ENCODE measurements at regions not wholly inside any gene's neighbourhood (a gene's known extent, or its start where the extent isn't known, plus 50 kb on each side); places are given as distances from the start of the nearest gene placed in this dataset.

- no peaks in the 10 kb centered on the region for H3K79me2 ChIP-seq (ENCODE audit: insufficient read depth, low read length)
- FAIRE-seq (no peak), DNase-seq (ENCODE audit: low read depth) (no peak)
- no peaks in the 10 kb centered on the region for H3K36me3 Mint-ChIP-seq (ENCODE audit: low read depth, unreplicated experiment)
- no peaks in the 10 kb centered on the region for H3K4me1 Mint-ChIP-seq (ENCODE audit: low read depth, unreplicated experiment)
- no peak overlapping the region for H3K27ac ChIP-seq (ENCODE audit: low read depth, low read length)
- no peak overlapping the region for H3K4me2 ChIP-seq (ENCODE audit: low read length)
- H3K27ac Mint-ChIP-seq (ENCODE audit: unreplicated experiment) = no peak overlapping the region
- no peaks in the 10 kb centered on the region for H3K27me3 ChIP-seq (ENCODE audit: insufficient read depth, low read length)
- no peak overlapping the region for H2AFZ ChIP-seq (ENCODE audit: low read depth, low read length)
- no peaks in the 10 kb centered on the region for H4K20me1 ChIP-seq (ENCODE audit: insufficient read depth, low read length)
- H3K4me3 ChIP-seq (ENCODE audit: insufficient read depth, low read depth, low read length) = no peak overlapping the region
- H3K9me3 Mint-ChIP-seq (ENCODE audit: unreplicated experiment) = no peaks in the 10 kb centered on the region
- H3K4me3 Mint-ChIP-seq (ENCODE audit: unreplicated experiment) = no peak overlapping the region
- H3K4me1 ChIP-seq (ENCODE audit: insufficient read depth, low read length) = no peaks in the 10 kb centered on the region
- H3K9me3 ChIP-seq (ENCODE audit: insufficient read depth, low read depth, low read length) = no peaks in the 10 kb centered on the region
- no peak for TF ChIP-seq EZH2 (IDR thresholded peaks at IDR 0.05; ENCODE audit: insufficient read depth, low read length)
- TF ChIP-seq CTCF (IDR thresholded peaks at IDR 0.05; ENCODE audit: insufficient read depth, low read depth, low read length) = no peak
- H3K27me3 Mint-ChIP-seq (ENCODE audit: low read depth, unreplicated experiment) = peaks cover 19% of the 10 kb centered on the region
- no peaks in the 10 kb centered on the region for H3K36me3 ChIP-seq (ENCODE audit: insufficient read depth, low read length)
- no peak overlapping the region for H3K9ac ChIP-seq (ENCODE audit: low read length)
Measured at GRCh38 chr5:2027790-2028189, 145.1 kb upstream of the IRX4 start.

- Histone ChIP-seq H3K9ac (ENCODE audit: low read length) (no peak overlapping the region), H3K4me3 (ENCODE audit: insufficient read depth, low read depth, low read length) (no peak overlapping the region), H3K36me3 (ENCODE audit: insufficient read depth, low read length) (no peaks in the 10 kb centered on the region), H4K20me1 (ENCODE audit: insufficient read depth, low read length) (no peaks in the 10 kb centered on the region), H3K27ac (ENCODE audit: low read depth, low read length) (no peak overlapping the region), H3K4me2 (ENCODE audit: low read length) (no peak overlapping the region), H3K27me3 (ENCODE audit: insufficient read depth, low read length) (no peaks in the 10 kb centered on the region), H3K4me1 (ENCODE audit: insufficient read depth, low read length) (no peaks in the 10 kb centered on the region), H2AFZ (ENCODE audit: low read depth, low read length) (no peak overlapping the region), H3K9me3 (ENCODE audit: insufficient read depth, low read depth, low read length) (no peaks in the 10 kb centered on the region), H3K79me2 (ENCODE audit: insufficient read depth, low read length) (no peaks in the 10 kb centered on the region)
- Mint-ChIP-seq H3K36me3 (ENCODE audit: low read depth, unreplicated experiment) (no peaks in the 10 kb centered on the region), H3K27ac (ENCODE audit: unreplicated experiment) (no peak overlapping the region), H3K4me3 (ENCODE audit: unreplicated experiment) (no peak overlapping the region), H3K4me1 (ENCODE audit: low read depth, unreplicated experiment) (no peaks in the 10 kb centered on the region), H3K27me3 (ENCODE audit: low read depth, unreplicated experiment) (peaks cover 32% of the 10 kb centered on the region), H3K9me3 (ENCODE audit: unreplicated experiment) (no peaks in the 10 kb centered on the region)
- DNase-seq (ENCODE audit: low read depth) = no peak
- FAIRE-seq = no peak
- TF ChIP-seq CTCF (IDR thresholded peaks at IDR 0.05; ENCODE audit: insufficient read depth, low read depth, low read length) (no peak), EZH2 (IDR thresholded peaks at IDR 0.05; ENCODE audit: insufficient read depth, low read length) (no peak)
Measured at GRCh38 chr5:2024986-2025721, 142.4 kb upstream of the IRX4 start.

GRCh38 chr5:2023196-2023595 is 140.5 kb upstream of the IRX4 start:
- no peaks in the 10 kb centered on the region for H3K9me3 ChIP-seq (ENCODE audit: insufficient read depth, low read depth, low read length)
- peaks cover 3% of the 10 kb centered on the region for H3K4me1 Mint-ChIP-seq (ENCODE audit: low read depth, unreplicated experiment)

More at GRCh38 chr5:2023196-2023595, 140.5 kb upstream of the IRX4 start:
- no peak for TF ChIP-seq CTCF (IDR thresholded peaks at IDR 0.05; ENCODE audit: insufficient read depth, low read depth, low read length)
- TF ChIP-seq EZH2 (IDR thresholded peaks at IDR 0.05; ENCODE audit: insufficient read depth, low read length) = no peak
- Histone ChIP-seq H3K4me1 (ENCODE audit: insufficient read depth, low read length) (no peaks in the 10 kb centered on the region), H3K9ac (ENCODE audit: low read length) (no peak overlapping the region), H3K4me3 (ENCODE audit: insufficient read depth, low read depth, low read length) (no peak overlapping the region), H3K79me2 (ENCODE audit: insufficient read depth, low read length) (no peaks in the 10 kb centered on the region), H3K27ac (ENCODE audit: low read depth, low read length) (no peak overlapping the region), H3K36me3 (ENCODE audit: insufficient read depth, low read length) (no peaks in the 10 kb centered on the region), H3K4me2 (ENCODE audit: low read length) (no peak overlapping the region), H2AFZ (ENCODE audit: low read depth, low read length) (no peak overlapping the region), H3K27me3 (ENCODE audit: insufficient read depth, low read length) (no peaks in the 10 kb centered on the region), H4K20me1 (ENCODE audit: insufficient read depth, low read length) (no peaks in the 10 kb centered on the region)
- Mint-ChIP-seq H3K9me3 (ENCODE audit: unreplicated experiment) (no peaks in the 10 kb centered on the region), H3K27ac (ENCODE audit: unreplicated experiment) (no peak overlapping the region), H3K27me3 (ENCODE audit: low read depth, unreplicated experiment) (peaks cover 38% of the 10 kb centered on the region), H3K4me3 (ENCODE audit: unreplicated experiment) (no peak overlapping the region), H3K36me3 (ENCODE audit: low read depth, unreplicated experiment) (no peaks in the 10 kb centered on the region)
- DNase-seq (ENCODE audit: low read depth) = no peak
- FAIRE-seq = no peak

Data from astrocyte (in vitro differentiated cells and primary cell).